Stimulated activated CD4-positive, alpha-beta T cell treated with anti-CD3 and anti-CD28 coated beads, Interleukin-4, amount 100 ng/mL, for 48 hours (primary cell): ENCODE measurements at regions not wholly inside any gene's neighbourhood (a gene's known extent, or its start where the extent isn't known, plus 50 kb on each side); places are given as distances from the start of the nearest gene placed in this dataset.

Experiments
- DNase-seq, 2 donors: peaks; one replicate each; pipeline ENCODE4 v3.0.0-alpha.2; 2020; ENCODE audit warnings: low read depth in 2 of 2

- no peak for DNase-seq
Measured at GRCh38 chr5:118687661-118688621, 300.4 kb downstream of the DTWD2 start.

GRCh38 chr5:118687100-118687499 lies 301.2 kb downstream of the DTWD2 start:
- no peak for DNase-seq

GRCh38 chr5:118681655-118682054 lies 306.7 kb downstream of the DTWD2 start:
- no peak for DNase-seq

- DNase-seq = no peak
Measured at GRCh38 chr5:118679264-118679940, 308.9 kb downstream of the DTWD2 start.

- no peak for DNase-seq
Measured at GRCh38 chr5:118678746-118679145, 309.6 kb downstream of the DTWD2 start.

- DNase-seq = no peak
Measured at GRCh38 chr5:118675247-118675646, 313.1 kb downstream of the DTWD2 start.

- DNase-seq = no peak
Measured at GRCh38 chr5:118657576-118657975, 330.8 kb downstream of the DTWD2 start.

- DNase-seq = no peak
Measured at GRCh38 chr5:118653872-118654271, 334.5 kb downstream of the DTWD2 start.

- DNase-seq = no peak
Measured at GRCh38 chr5:118653183-118653582, 335.2 kb downstream of the DTWD2 start.

GRCh38 chr5:118651002-118651401 lies 337.3 kb downstream of the DTWD2 start:
- no peak for DNase-seq

GRCh38 chr5:118647587-118647986 lies 340.8 kb downstream of the DTWD2 start:
- DNase-seq = no peak

GRCh38 chr5:118646917-118647316 lies 341.4 kb downstream of the DTWD2 start:
- no peak for DNase-seq

GRCh38 chr5:118637947-118638670 lies 350.2 kb downstream of the DTWD2 start:
- no peak for DNase-seq

- DNase-seq = no peak
Measured at GRCh38 chr5:118628660-118629354, 359.5 kb downstream of the DTWD2 start.

GRCh38 chr5:118620233-118620632 lies 368.1 kb downstream of the DTWD2 start:
- DNase-seq = no peak

- DNase-seq = no peak
Measured at GRCh38 chr5:118619823-118620222, 368.5 kb downstream of the DTWD2 start.

- DNase-seq = no peak
Measured at GRCh38 chr5:118616281-118616680, 372.1 kb downstream of the DTWD2 start.

- no peak for DNase-seq
Measured at GRCh38 chr5:118614731-118615456, 373.5 kb downstream of the DTWD2 start.

GRCh38 chr5:118611332-118611945 lies 376.9 kb downstream of the DTWD2 start:
- DNase-seq = no peak

GRCh38 chr5:118606940-118607339 lies 381.4 kb downstream of the DTWD2 start:
- DNase-seq = no peak

- no peak for DNase-seq
Measured at GRCh38 chr5:118605761-118606160, 382.6 kb downstream of the DTWD2 start.
